ENCODE measurements at regions not wholly inside any gene's neighbourhood (a gene's known extent, or its start where the extent isn't known, plus 50 kb on each side); places are given as distances from the start of the nearest gene placed in this dataset.

- no peak for ATAC-seq
- Histone ChIP-seq H3K27ac (no peak overlapping the region), H3K27me3 (no peaks in the 10 kb centered on the region), H3K4me1 (no peaks in the 10 kb centered on the region), H3K36me3 (no peaks in the 10 kb centered on the region), H3K4me3 (no peak overlapping the region), H3K9me3 (peaks cover 0 to 11% (median 0%) of the 10 kb centered on the region in 3 donors)
- 81 to 84% methylated on average over 4 of the region's 6 CpGs for WGBS, 2 donors (ENCODE audit: low coverage in 1 of 2)
- TF ChIP-seq POLR2AphosphoS5 (IDR thresholded peaks at IDR 0.05) (no peak), POLR2A (IDR thresholded peaks at IDR 0.05) (no peak), CTCF (IDR thresholded peaks at IDR 0.05) (no peak), EP300 (IDR thresholded peaks at IDR 0.05) (no peak)
Measured at GRCh38 chr5:68500813-68501212, 285.3 kb downstream of the PIK3R1 start.

- no peak overlapping the region for H3K4me3 ChIP-seq
- ATAC-seq: no peak
- no peaks in the 10 kb centered on the region for H3K4me1 ChIP-seq
- peaks cover 0 to 10% (median 0%) of the 10 kb centered on the region in 3 donors for H3K9me3 ChIP-seq
- no peaks in the 10 kb centered on the region for H3K36me3 ChIP-seq
- no peak overlapping the region for H3K27ac ChIP-seq
- no peaks in the 10 kb centered on the region for H3K27me3 ChIP-seq
- no peak for TF ChIP-seq POLR2AphosphoS5 (IDR thresholded peaks at IDR 0.05)
- no peak for TF ChIP-seq CTCF (IDR thresholded peaks at IDR 0.05)
- TF ChIP-seq POLR2A (IDR thresholded peaks at IDR 0.05): no peak
- TF ChIP-seq EP300 (IDR thresholded peaks at IDR 0.05): no peak
Measured at GRCh38 chr5:68502531-68502930, 287.0 kb downstream of the PIK3R1 start.

GRCh38 chr5:68504306-68504705 is 288.8 kb downstream of the PIK3R1 start:
- no peak for TF ChIP-seq CTCF (IDR thresholded peaks at IDR 0.05)
- no peak for TF ChIP-seq POLR2AphosphoS5 (IDR thresholded peaks at IDR 0.05)
- no peak for TF ChIP-seq POLR2A (IDR thresholded peaks at IDR 0.05)
- TF ChIP-seq EP300 (IDR thresholded peaks at IDR 0.05): no peak
- ATAC-seq: no peak
- Histone ChIP-seq H3K27me3 (no peaks in the 10 kb centered on the region), H3K4me1 (no peaks in the 10 kb centered on the region), H3K9me3 (no peaks in the 10 kb centered on the region), H3K36me3 (no peaks in the 10 kb centered on the region), H3K27ac (no peak overlapping the region), H3K4me3 (no peak overlapping the region)

- no peak overlapping the region for H3K27ac ChIP-seq
- 28 to 40% methylated on average over 1 to 2 of the region's 2 CpGs for WGBS, 2 donors (ENCODE audit: low coverage in 1 of 2)
- no peak overlapping the region for H3K4me3 ChIP-seq
- no peaks in the 10 kb centered on the region for H3K27me3 ChIP-seq
- no peaks in the 10 kb centered on the region for H3K9me3 ChIP-seq
- no peaks in the 10 kb centered on the region for H3K36me3 ChIP-seq
- no peak for ATAC-seq
- no peaks in the 10 kb centered on the region for H3K4me1 ChIP-seq
- TF ChIP-seq POLR2AphosphoS5 (IDR thresholded peaks at IDR 0.05) (no peak), POLR2A (IDR thresholded peaks at IDR 0.05) (no peak), CTCF (IDR thresholded peaks at IDR 0.05) (no peak), EP300 (IDR thresholded peaks at IDR 0.05) (no peak)
Measured at GRCh38 chr5:68505917-68506860, 290.6 kb downstream of the PIK3R1 start.

GRCh38 chr5:68515514-68515913 is 300.0 kb downstream of the PIK3R1 start:
- TF ChIP-seq EP300 (IDR thresholded peaks at IDR 0.05) (no peak), POLR2AphosphoS5 (IDR thresholded peaks at IDR 0.05) (no peak), POLR2A (IDR thresholded peaks at IDR 0.05) (no peak), CTCF (IDR thresholded peaks at IDR 0.05) (no peak)
- ATAC-seq: no peak
- WGBS, 2 donors (ENCODE audit: low coverage in 1 of 2): 74 to 93% methylated on average over 4 of the region's 4 CpGs

More at GRCh38 chr5:68515514-68515913, 300.0 kb downstream of the PIK3R1 start:
- H3K4me1 ChIP-seq: no peaks in the 10 kb centered on the region
- no peaks in the 10 kb centered on the region for H3K36me3 ChIP-seq
- no peak overlapping the region for H3K4me3 ChIP-seq
- H3K9me3 ChIP-seq: no peaks in the 10 kb centered on the region
- no peaks in the 10 kb centered on the region for H3K27me3 ChIP-seq
- H3K27ac ChIP-seq: no peak overlapping the region

Measured in gastroesophageal sphincter (tissue), 4 donors.